Ovary (tissue), 3 donors: ENCODE measurements at regions not wholly inside any gene's neighbourhood (a gene's known extent, or its start where the extent isn't known, plus 50 kb on each side); places are given as distances from the start of the nearest gene placed in this dataset.

Experiments used
- POLR2A ChIP-seq: fragments of 450-650 bp; IDR thresholded peaks from one replicate; pipeline ENCODE4 v1.6.1; 2017; ENCODE audit warnings: antibody characterized with exemption, mild to moderate bottlenecking, moderate library complexity
- TF ChIP-seq, protein P1 (sequence below), 3 donors: fragments of 450-650 bp in 2 of 3; fragments of 200-600 bp in 1 of 3; IDR thresholded peaks; one replicate each; pipeline versions ENCODE4 v1.5.1 to v1.8.0; 2016 to 2022; ENCODE audit warnings: antibody characterized with exemption in 3 of 3, mild to moderate bottlenecking in 1 of 3
- donor health status: DM: no; HTN: no; CAD: no.

DNA sequence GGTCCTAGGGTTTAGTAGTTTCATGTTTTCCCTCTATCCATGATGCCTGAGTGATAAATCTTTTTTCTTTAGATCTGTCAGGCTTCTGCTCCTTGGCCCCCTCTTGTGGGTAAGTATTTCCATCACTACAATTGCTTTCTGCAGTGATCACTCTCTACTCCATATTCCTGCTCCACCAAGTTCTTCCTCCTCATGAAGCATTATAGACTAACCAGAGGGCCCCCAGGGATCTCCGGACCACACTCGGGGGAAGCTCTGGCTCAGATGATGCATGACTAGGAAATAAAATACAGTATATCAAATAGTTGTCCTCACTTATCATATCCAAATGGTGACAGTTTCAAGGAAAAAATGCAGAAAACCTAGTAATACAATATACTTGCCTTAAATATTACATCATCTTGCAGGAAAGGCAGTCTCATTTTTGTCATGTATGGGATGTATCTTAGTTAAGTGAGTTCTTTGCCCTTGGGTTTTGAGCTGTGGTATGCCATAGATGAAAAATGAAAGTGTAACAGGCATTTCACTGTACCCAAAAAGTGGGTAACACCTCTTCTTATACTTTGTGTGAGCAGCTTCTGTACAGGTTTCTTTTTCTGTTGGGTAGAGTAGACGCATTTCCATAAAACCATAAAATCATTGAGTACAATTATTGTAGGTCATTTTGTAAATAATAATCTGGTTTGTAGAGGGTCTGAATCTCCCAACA, 200.9 kb upstream of the EYA4 start:
- TF ChIP-seq, protein P1, sequence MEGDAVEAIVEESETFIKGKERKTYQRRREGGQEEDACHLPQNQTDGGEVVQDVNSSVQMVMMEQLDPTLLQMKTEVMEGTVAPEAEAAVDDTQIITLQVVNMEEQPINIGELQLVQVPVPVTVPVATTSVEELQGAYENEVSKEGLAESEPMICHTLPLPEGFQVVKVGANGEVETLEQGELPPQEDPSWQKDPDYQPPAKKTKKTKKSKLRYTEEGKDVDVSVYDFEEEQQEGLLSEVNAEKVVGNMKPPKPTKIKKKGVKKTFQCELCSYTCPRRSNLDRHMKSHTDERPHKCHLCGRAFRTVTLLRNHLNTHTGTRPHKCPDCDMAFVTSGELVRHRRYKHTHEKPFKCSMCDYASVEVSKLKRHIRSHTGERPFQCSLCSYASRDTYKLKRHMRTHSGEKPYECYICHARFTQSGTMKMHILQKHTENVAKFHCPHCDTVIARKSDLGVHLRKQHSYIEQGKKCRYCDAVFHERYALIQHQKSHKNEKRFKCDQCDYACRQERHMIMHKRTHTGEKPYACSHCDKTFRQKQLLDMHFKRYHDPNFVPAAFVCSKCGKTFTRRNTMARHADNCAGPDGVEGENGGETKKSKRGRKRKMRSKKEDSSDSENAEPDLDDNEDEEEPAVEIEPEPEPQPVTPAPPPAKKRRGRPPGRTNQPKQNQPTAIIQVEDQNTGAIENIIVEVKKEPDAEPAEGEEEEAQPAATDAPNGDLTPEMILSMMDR (IDR thresholded peaks at IDR 0.05) = no peak
- no peak for TF ChIP-seq POLR2A
